ENCODE measurements at regions not wholly inside any gene's neighbourhood (a gene's known extent, or its start where the extent isn't known, plus 50 kb on each side); places are given as distances from the start of the nearest gene placed in this dataset.

GRCh38 chr16:66277311-66278070, 89.0 kb upstream of the CDH5 start:
- TF ChIP-seq GATA3 (IDR thresholded peaks at IDR 0.05; ENCODE audit: low read depth, low read length), result no peak
- no peak for TF ChIP-seq GATA2 (IDR thresholded peaks at IDR 0.05; ENCODE audit: low read depth, low read length)

GRCh38 chr16:66275775-66276428, 90.6 kb upstream of the CDH5 start:
- no peak for TF ChIP-seq GATA2 (IDR thresholded peaks at IDR 0.05; ENCODE audit: low read depth, low read length)
- TF ChIP-seq GATA3 (IDR thresholded peaks at IDR 0.05; ENCODE audit: low read depth, low read length), result no peak

GRCh38 chr16:66274335-66275110, 92.0 kb upstream of the CDH5 start:
- TF ChIP-seq GATA3 (IDR thresholded peaks at IDR 0.05; ENCODE audit: low read depth, low read length), result no peak
- no peak for TF ChIP-seq GATA2 (IDR thresholded peaks at IDR 0.05; ENCODE audit: low read depth, low read length)

GRCh38 chr16:66273644-66274334, 92.7 kb upstream of the CDH5 start:
- no peak for TF ChIP-seq GATA2 (IDR thresholded peaks at IDR 0.05; ENCODE audit: low read depth, low read length)
- TF ChIP-seq GATA3 (IDR thresholded peaks at IDR 0.05; ENCODE audit: low read depth, low read length), result no peak

DNA sequence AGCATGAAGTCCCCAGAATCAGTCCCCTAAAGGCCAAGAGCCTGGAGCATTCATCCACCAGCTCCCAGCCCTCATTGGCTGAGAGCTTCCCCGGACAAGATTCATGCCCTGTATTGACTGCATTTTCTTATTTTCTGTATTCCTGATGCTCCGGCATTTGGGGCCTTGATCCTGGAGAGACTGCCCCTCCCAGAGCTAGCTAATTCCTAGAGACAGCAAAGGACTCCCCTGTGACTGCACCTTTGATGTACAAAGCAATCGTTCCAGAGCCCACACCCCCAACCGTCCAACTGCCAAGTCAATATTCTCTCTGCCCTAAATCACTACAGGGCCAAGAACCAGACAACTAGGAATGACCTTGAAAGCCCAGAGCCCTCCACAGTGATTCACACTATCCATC, 93.4 kb upstream of the CDH5 start:
- TF ChIP-seq GATA3 (IDR thresholded peaks at IDR 0.05; ENCODE audit: low read depth, low read length) (no peak), GATA2 (IDR thresholded peaks at IDR 0.05; ENCODE audit: low read depth, low read length) (no peak)

DNA sequence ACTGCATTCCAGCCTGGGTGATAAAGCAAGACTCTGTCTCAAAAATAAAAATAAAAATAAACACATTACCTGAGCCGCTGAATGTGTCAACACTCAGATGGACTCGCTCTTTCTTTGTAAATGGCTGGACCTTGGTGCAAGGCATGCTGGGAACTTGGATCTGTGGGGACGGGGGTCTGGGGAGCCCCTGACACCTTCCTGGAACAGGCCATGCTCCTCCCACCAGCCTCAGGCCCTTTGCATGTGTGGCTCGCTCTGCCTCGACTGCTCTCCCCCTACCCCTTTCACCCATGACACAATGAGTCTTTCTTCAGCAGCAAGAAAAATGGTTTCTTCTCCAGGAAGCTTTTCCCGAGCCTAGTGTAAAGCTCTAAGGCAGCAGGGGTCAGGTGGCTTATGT, 94.0 kb upstream of the CDH5 start:
- TF ChIP-seq GATA3 (IDR thresholded peaks at IDR 0.05; ENCODE audit: low read depth, low read length), result no peak
- TF ChIP-seq GATA2 (IDR thresholded peaks at IDR 0.05; ENCODE audit: low read depth, low read length), result no peak

DNA sequence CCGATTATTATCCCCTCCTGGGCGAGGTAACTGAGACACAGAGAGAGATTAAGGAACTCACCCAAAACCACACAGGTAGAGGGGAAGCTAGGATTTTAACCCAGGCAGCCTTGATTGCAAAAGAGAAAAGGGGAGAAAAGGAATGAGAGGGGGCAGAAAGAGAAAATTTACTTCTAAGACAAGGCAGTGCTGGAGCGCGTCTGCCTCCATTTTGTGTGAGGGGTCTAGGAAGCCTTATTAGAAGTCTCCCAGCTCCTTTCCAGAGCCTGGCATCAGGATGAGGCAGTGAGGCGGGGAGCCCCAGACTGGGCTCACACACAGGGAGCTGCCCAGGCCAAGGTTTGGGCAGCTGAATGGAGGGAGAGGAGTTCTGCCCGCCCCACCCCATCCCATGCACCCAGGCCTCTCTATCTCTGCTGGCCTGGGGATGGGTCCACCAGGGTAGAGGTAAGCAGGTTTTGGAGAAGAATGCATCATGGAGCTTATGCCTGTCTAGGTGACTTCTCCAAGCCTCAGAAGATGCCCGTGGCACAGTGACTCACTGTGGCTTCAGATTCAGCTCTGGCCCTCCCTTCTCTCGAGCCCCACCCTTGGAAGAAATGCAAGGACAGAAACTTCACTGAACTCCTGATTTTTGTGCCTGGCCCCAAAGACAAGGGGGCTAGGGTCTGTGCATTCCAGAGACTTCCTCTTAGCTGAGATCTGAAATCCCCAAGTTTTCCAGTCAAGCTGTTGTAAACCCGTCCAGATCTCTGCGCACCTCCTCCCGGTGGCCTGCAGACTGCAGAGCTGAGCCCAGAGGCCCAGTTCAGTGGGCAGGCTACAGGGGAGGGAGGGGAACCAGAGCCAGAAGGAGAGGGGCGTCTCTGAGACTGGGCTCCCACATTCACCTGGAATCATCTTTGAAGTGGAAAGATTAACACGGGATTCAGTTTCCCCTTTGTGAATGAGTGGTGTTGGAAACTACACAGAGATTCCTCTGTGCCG, 95.1 kb upstream of the CDH5 start:
- TF ChIP-seq GATA3 (IDR thresholded peaks at IDR 0.05; ENCODE audit: low read depth, low read length) (no peak), GATA2 (IDR thresholded peaks at IDR 0.05; ENCODE audit: low read depth, low read length) (no peak)

DNA sequence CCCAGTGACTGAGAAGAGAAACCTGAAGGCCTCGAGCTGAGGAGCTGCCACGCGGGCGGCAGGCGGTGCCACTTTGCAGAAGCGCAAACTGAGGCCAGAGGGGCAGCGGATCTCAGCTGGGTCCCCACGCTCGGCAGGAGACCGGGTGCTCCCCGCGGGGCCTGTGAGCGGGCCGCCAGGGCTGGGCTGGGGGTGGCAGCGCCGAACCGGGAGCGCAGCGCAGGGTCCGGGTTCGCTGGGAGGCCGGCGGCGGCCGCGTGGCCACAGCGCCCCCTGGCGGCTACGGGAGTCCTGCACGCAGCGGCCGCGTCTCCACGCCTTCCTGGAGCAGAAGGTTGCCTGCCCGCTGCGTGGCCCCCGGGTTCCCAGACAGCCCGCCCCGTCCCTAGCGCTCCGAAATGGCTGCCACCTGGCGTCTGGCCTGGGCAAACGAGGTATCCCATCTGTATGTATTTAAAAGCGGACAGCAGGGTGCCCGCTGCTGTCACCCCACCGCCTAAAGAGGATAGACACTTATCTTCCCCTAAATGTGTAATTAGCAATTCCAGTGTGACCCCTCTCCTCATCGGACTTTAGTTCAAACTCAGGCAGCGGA, 96.1 kb upstream of the CDH5 start:
- TF ChIP-seq GATA3 (IDR thresholded peaks at IDR 0.05; ENCODE audit: low read depth, low read length) (no peak), GATA2 (IDR thresholded peaks at IDR 0.05; ENCODE audit: low read depth, low read length) (no peak)

DNA sequence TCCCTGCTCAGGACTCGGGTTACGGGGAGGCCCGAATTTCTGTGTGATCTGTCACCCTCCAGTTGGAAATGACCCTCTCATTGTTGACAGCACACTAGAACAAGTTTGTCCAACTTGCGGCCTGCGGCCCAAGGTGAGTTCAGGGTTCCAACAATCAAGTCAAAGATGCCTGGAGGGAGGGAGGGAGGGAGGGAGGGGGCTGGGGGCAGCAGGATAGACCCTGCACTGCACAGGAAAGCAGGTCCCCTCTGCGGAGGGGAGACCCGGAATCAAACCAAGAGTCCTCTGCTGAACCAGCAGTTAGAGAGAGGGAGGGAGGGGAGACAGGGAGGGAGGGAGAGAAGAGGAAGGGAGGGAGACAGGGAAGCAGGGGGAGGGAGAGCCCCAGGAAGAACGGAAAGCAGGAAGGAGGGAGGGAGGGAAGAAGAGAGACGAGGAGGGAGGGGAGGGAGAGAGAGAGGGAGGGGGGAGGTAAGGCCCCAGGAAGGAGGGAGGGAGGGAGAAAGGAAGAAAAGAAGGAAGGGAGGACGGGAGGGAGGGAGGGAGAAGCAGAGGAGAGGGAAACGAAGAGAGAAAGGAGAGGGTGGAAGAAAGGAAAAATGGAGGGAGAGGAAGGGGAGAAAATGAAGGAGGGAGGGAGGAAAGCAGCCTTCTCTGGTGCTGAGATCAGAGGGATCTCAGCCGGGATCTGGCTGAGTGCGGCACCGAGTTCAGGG, 96.7 kb upstream of the CDH5 start:
- TF ChIP-seq GATA2 (IDR thresholded peaks at IDR 0.05; ENCODE audit: low read depth, low read length) (no peak), GATA3 (IDR thresholded peaks at IDR 0.05; ENCODE audit: low read depth, low read length) (no peak)

DNA sequence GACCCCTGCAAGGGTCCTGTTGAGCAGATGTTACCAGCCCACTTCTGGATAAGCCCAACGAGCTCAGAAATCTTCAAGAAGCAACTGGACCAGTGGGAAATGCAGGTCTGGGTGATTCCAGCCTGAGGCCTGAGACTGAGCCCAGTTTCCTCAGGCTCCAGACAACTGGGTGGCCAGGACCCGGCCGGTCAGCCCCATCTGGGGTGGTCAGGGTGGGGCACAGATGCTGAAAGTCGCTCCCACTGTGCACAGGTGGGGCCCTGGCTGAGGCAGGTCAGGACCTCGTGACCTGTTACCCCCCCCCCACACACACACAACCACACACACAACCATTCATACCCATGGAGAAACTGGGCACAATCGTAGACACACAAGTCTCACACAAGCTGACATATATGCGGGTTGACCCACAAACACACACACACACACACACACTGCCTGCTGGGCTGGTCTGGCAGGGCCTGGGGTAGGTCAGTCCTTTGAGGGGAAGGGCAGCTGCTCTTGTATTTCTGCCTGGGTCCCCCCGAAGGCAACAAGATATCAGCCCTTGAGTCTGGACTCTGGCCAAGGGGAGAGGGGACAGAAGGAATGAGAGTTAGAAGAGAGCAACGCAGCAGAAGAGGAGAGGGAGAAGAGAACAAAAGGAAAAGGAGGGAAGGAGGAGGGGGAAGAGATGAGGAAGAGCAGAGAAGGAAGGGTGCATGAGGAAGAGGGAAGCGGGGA, 99.0 kb upstream of the CDH5 start:
- TF ChIP-seq GATA2 (IDR thresholded peaks at IDR 0.05; ENCODE audit: low read depth, low read length) (no peak), GATA3 (IDR thresholded peaks at IDR 0.05; ENCODE audit: low read depth, low read length) (no peak)

- TF ChIP-seq GATA3 (IDR thresholded peaks at IDR 0.05; ENCODE audit: low read depth, low read length), result no peak
- TF ChIP-seq GATA2 (IDR thresholded peaks at IDR 0.05; ENCODE audit: low read depth, low read length), result no peak
Measured at GRCh38 chr16:66266436-66267291, 99.8 kb upstream of the CDH5 start.
